Hepatocyte (in vitro differentiated cells): ENCODE measurements at regions not wholly inside any gene's neighbourhood (a gene's known extent, or its start where the extent isn't known, plus 50 kb on each side); places are given as distances from the start of the nearest gene placed in this dataset.
"Not testable (repeated sequence)": the region's sequence is repeated elsewhere in the genome, so short reads cannot be mapped to it uniquely, and the experiment has no call there.

ENCODE experiments used
- DNase-seq: peaks from one replicate; pipeline ENCODE4 v3.0.0-alpha.2; 2016; ENCODE audit warnings: low spot score
- H2AFZ ChIP-seq: fragments of 200-600 bp; sonication (generic); 2 replicates; pipeline ENCODE4 v1.6.0; 2016; ENCODE audit warnings: antibody characterized with exemption, mild to moderate bottlenecking
- H3K27ac ChIP-seq: fragments of 200-600 bp; sonication (generic); 2 replicates; pipeline ENCODE4 v1.5.1; 2016; ENCODE audit warnings: mild to moderate bottlenecking
- H3K27me3 ChIP-seq: fragments of 200-600 bp; sonication (generic); 2 replicates; pipeline ENCODE4 v1.6.1; 2016
- H3K36me3 ChIP-seq: fragments of 200-600 bp; sonication (generic); replicated peaks from 2 replicates; pipeline ENCODE4 v1.5.1; 2016; ENCODE audit warnings: low read depth; ENCODE audit not compliant: insufficient read depth
- H3K4me1 ChIP-seq: fragments of 200-600 bp; sonication (generic); 2 replicates; pipeline ENCODE4 v1.5.1; 2016; ENCODE audit warnings: mild to moderate bottlenecking, moderate library complexity; ENCODE audit not compliant: insufficient read depth
- H3K4me2 ChIP-seq: fragments of 200-600 bp; sonication (generic); 2 replicates; pipeline ENCODE4 v1.6.0; 2016
- H3K4me3 ChIP-seq: fragments of 200-600 bp; sonication (generic); 2 replicates; pipeline ENCODE4 v1.5.1; 2016; ENCODE audit warnings: mild to moderate bottlenecking
- H3K79me2 ChIP-seq: fragments of 200-600 bp; sonication (generic); 2 replicates; pipeline ENCODE4 v1.6.0; 2017; ENCODE audit warnings: mild to moderate bottlenecking
- H3K9me2 ChIP-seq: fragments of 200-600 bp; sonication (generic); replicated peaks from 2 replicates; pipeline ENCODE4 v1.6.0; 2017; ENCODE audit warnings: mild to moderate bottlenecking; ENCODE audit not compliant: insufficient read depth
- H3K9me3 ChIP-seq: fragments of 200-600 bp; sonication (generic); 2 replicates; pipeline ENCODE4 v1.5.1; 2016; ENCODE audit warnings: low read depth, mild to moderate bottlenecking
- H4K20me1 ChIP-seq: fragments of 200-600 bp; sonication (generic); 2 replicates; pipeline ENCODE4 v1.6.0; 2016; ENCODE audit warnings: mild to moderate bottlenecking; ENCODE audit not compliant: insufficient read depth, poor library complexity, severe bottlenecking
- CTCF ChIP-seq: fragments of 200-600 bp; sonication (generic); IDR thresholded peaks from 2 replicates; pipeline ENCODE4 v1.5.1; 2016; ENCODE audit warnings: antibody characterized with exemption, mild to moderate bottlenecking; ENCODE audit not compliant: poor library complexity
- EZH2 ChIP-seq: fragments of 200-600 bp; sonication (generic); IDR thresholded peaks from 2 replicates; pipeline ENCODE4 v1.6.1; 2016; ENCODE audit warnings: antibody characterized with exemption, mild to moderate bottlenecking, borderline replicate concordance
- EZH2phosphoT487 ChIP-seq: fragments of 200-600 bp; sonication (generic); IDR thresholded peaks from one replicate; pipeline ENCODE4 v1.6.1; 2018; ENCODE audit warnings: antibody characterized with exemption, mild to moderate bottlenecking, low read depth, moderate library complexity; ENCODE audit not compliant: unreplicated experiment, severe bottlenecking
- WGBS: methylation state at CpG from one replicate; pipeline ENCODE4 v1.1.6; 2016; ENCODE audit warnings: low lambda C conversion rate; ENCODE audit errors: missing lambda C conversion rate; 5-methylcytosine and 5-hydroxymethylcytosine counted together

GRCh38 chr12:112694065-112694464, 97.5 kb upstream of the RPH3A start:
- no peak overlapping the region for H3K4me2 ChIP-seq

DNA sequence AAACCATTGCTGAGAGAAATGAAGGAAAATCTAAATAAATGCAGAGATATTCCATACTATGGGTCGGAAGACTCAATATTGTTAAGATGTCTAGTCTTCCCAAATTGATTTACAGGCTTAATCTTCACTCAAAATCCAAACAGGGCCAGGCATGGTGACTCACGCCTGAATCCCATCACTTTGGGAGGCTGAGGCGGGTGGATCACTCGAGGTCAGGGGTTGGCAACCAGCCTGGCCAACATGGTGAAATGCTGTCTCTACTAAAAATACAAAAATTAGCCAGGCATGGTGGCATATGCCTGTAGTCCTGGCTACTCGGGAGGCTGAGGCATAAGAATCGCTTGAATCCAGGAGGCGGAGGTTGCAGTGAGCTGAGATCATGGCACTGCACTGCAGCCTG, 94.1 kb upstream of the RPH3A start:
- WGBS: 83% methylated on average over 7 of the region's 7 CpGs
- not testable (repeated sequence) for H3K27me3 ChIP-seq, H3K36me3 ChIP-seq, DNase-seq, H3K4me2 ChIP-seq, H3K4me3 ChIP-seq, H3K9me2 ChIP-seq, H3K4me1 ChIP-seq, H3K9me3 ChIP-seq, H3K27ac ChIP-seq, H3K79me2 ChIP-seq, H2AFZ ChIP-seq, H4K20me1 ChIP-seq

More at GRCh38 chr12:112694065-112694464, 97.5 kb upstream of the RPH3A start:
- WGBS: 83% methylated on average over 9 of the region's 9 CpGs
- Histone ChIP-seq H3K36me3 (no peaks in the 10 kb centered on the region), H3K4me1 (no peaks in the 10 kb centered on the region), H3K9me2 (no peaks in the 10 kb centered on the region), H2AFZ (no peak overlapping the region), H3K9me3 (no peaks in the 10 kb centered on the region), H3K4me3 (no peak overlapping the region), H3K79me2 (no peaks in the 10 kb centered on the region), H3K27ac (no peak overlapping the region), H3K27me3 (no peaks in the 10 kb centered on the region), H4K20me1 (no peaks in the 10 kb centered on the region)
- no peak for TF ChIP-seq EZH2
- TF ChIP-seq CTCF: no peak
- no peak for TF ChIP-seq EZH2phosphoT487
- DNase-seq: no peak

DNA sequence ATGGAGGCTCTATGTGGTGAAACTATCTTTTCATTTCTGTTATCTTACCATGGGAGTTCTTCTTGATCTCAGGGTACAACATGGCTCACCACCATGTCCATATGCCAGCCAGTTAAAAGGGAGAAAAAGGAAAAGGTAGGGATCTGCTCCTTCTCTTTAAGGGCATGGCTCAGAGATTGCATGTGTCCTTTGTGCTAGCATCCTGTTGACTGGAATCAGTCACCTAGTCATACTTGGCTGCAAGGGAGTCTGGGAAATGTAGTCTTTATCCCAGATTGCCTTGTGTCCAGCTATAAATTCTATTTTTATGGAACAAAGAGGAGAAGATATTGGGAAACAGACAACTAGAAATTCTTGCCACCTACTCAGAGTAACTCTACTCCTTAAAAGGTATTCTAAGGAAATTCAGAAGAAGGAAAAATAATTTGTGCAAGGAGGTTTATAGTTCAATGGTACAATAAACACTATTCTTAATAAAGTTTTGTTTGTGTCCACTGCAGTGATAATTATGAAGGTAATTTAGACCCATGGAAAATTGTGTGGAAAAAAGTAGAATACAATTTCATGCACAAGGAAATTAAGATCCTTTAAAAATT, 86.4 kb upstream of the RPH3A start:
- H2AFZ ChIP-seq: no peak overlapping the region

GRCh38 chr12:112710414-112710813, 81.1 kb upstream of the RPH3A start:
- Histone ChIP-seq H3K9me3 (no peaks in the 10 kb centered on the region), H3K4me3 (no peak overlapping the region), H3K4me1 (no peaks in the 10 kb centered on the region), H3K27ac (no peak overlapping the region), H4K20me1 (no peaks in the 10 kb centered on the region), H3K9me2 (no peaks in the 10 kb centered on the region), H3K36me3 (no peaks in the 10 kb centered on the region), H3K79me2 (no peaks in the 10 kb centered on the region), H3K27me3 (no peaks in the 10 kb centered on the region), H2AFZ (no peak overlapping the region), H3K4me2 (no peak overlapping the region)
- no peak for DNase-seq
- WGBS: 78% methylated on average over 4 of the region's 4 CpGs
- TF ChIP-seq EZH2 (no peak), CTCF (no peak), EZH2phosphoT487 (no peak)

More for the DNA sequence above, 86.4 kb upstream of the RPH3A start:
- no peaks in the 10 kb centered on the region for H3K79me2 ChIP-seq
- H3K27ac ChIP-seq: no peak overlapping the region
- H3K4me2 ChIP-seq: no peak overlapping the region
- no peaks in the 10 kb centered on the region for H4K20me1 ChIP-seq
- DNase-seq: no peak
- H3K36me3 ChIP-seq: no peaks in the 10 kb centered on the region
- no peak for TF ChIP-seq EZH2
- no peak for TF ChIP-seq EZH2phosphoT487
- TF ChIP-seq CTCF: no peak
- H3K9me2 ChIP-seq: no peaks in the 10 kb centered on the region
- H3K4me3 ChIP-seq: no peak overlapping the region
- H3K27me3 ChIP-seq: no peaks in the 10 kb centered on the region
- H3K4me1 ChIP-seq: no peaks in the 10 kb centered on the region
- H3K9me3 ChIP-seq: no peaks in the 10 kb centered on the region
